ENCODE measurements at regions not wholly inside any gene's neighbourhood (a gene's known extent, or its start where the extent isn't known, plus 50 kb on each side); places are given as distances from the start of the nearest gene placed in this dataset.

DNA sequence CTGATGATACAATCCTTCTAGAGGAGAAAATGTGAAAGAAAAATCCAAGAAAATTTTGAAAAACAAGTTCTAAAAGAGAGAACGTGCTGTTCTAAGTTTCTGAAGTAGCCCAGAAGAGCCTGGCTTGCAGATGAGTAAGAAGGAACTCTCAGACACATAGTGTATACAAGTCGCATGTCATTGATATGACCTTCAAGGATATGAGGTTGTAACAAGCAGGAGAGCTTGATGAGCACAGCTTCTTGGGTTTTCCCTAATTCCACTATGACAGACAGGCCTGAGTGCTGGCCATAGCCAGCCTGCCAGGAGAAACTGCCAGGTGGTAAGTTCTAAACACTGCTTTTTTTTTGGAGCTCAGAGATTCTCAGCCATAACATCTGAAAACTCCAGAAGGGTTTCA lies 235.7 kb upstream of the SIX2 start:
- intact Hi-C loops (cut with DNase I) = no loop called here

DNA sequence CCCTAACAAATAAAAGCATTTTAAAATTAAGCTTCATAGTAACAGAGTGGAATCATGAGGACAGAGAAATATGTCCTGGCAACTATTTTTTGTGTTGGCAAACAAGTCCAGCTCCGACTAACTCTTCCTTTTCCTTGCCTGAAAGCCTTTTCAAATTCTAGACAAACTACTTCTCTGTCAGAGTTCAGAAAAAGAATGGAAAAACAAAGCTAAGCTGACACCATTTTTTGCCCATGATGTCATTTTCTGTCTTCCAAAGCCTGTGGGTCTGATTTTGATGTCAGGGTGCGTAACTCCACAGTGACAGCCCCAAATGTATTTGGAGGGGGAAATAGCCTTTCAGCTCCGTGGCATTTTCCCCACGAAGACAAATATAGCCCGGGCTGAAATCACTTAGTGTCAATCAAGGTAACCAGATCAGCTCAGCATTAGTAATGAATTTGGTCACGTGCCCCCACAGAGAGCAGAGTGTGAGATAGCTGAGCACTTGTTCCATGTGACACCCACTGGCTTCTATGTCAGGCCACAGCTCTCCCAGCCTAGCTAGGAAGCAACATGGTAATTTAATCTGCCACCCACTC lies 233.0 kb upstream of the SIX2 start:
- DNase-seq (no peak), ATAC-seq (peak; percentile 85 to 91)
- Histone ChIP-seq H3K27me3 (ENCODE audit: control insufficient read depth, insufficient read depth) (no peaks in the 10 kb centered on the region), H3K4me3 (ENCODE audit: low read length) (no peak overlapping the region), H3K27ac (ENCODE audit: low read length) (peak overlapping the region; percentile 29), H3K4me1 (ENCODE audit: control insufficient read depth, insufficient read depth, low read length) (peaks cover 3% of the 10 kb centered on the region), H3K9me3 (ENCODE audit: control insufficient read depth, low read length) (no peaks in the 10 kb centered on the region)
- 20% methylated on average over 6 of the region's 6 CpGs for WGBS
- intact Hi-C loops (cut with DNase I) = no loop called here

More for the DNA sequence above, 235.7 kb upstream of the SIX2 start:
- DNase-seq (no peak), ATAC-seq (no peak)
- H3K27ac ChIP-seq (ENCODE audit: low read length) = no peak overlapping the region
- H3K27me3 ChIP-seq (ENCODE audit: control insufficient read depth, insufficient read depth) = no peaks in the 10 kb centered on the region
- H3K4me1 ChIP-seq (ENCODE audit: control insufficient read depth, insufficient read depth, low read length) = no peaks in the 10 kb centered on the region
- no peak overlapping the region for H3K4me3 ChIP-seq (ENCODE audit: low read length)
- WGBS = 78% methylated on average over 2 of the region's 2 CpGs
- H3K9me3 ChIP-seq (ENCODE audit: control insufficient read depth, low read length) = no peaks in the 10 kb centered on the region

DNA sequence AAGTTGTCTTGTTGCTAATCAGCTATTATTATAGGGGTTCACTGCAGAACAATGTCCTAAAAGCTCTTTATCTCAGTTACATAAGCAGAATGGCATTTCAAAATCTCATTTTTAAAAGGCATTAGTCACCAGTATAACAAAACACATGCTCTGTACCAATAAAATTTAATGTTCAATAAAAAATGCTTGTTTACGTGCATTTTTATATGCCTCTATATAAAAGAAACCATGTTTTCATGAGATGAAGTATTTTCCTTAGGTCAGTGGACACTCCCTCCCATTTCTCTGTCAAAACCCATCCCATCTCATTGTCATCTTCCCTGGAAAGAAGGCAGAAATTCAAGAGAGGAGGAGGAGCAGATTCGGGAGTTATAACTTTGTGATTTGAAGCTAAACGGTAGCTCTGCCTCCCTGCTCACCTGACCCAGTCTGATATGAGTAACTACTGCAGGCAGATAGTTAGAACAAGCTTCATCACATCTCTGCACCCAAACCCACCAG lies 231.9 kb upstream of the SIX2 start:
- Histone ChIP-seq H3K27me3 (ENCODE audit: control insufficient read depth, insufficient read depth) (no peaks in the 10 kb centered on the region), H3K4me1 (ENCODE audit: control insufficient read depth, insufficient read depth, low read length) (peaks cover 3% of the 10 kb centered on the region), H3K4me3 (ENCODE audit: low read length) (no peak overlapping the region), H3K9me3 (ENCODE audit: control insufficient read depth, low read length) (no peaks in the 10 kb centered on the region), H3K27ac (ENCODE audit: low read length) (no peak overlapping the region)
- no peak for ATAC-seq
- 54% methylated on average over 3 of the region's 3 CpGs for WGBS
- intact Hi-C loops (cut with DNase I) = no loop called here
- no peak for DNase-seq

DNA sequence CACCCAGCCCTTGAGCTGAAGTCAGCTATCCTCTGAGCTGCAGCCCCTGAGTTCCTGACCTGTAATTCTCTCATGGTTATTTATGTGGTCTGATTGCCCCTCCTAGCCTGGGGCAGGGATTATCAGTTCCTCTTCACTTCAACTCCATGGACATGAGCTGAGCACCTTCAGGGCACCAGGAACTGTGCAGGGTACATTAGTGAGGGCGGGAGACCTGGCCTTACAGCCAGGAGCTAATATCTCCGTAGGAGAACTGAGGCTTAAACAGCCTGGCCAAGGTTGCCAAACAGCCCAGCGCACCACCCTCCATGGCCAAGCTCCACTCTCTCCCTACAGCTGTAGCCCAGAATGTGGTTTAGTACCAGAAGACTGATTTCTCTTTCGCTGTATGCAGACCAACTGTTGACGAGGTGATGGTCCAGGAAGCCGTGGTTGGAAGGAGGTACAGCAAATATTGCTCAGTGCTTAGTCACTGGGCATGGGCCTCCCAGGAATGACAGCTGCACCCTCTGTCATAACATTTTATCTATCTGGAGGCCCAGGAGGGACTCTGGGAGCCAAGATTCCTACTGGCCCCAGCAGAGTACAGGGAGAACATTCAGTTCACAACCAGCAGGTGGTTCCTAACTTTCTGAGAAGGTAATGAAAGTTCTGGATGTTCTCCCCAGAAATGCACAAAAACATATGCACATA lies 228.7 kb upstream of the SIX2 start:
- 69% methylated on average over 6 of the region's 6 CpGs for WGBS
- DNase-seq (peak in 2 of 3 donors; percentile 47 to 58), ATAC-seq (peak; percentile 57 to 81)
- no peak overlapping the region for H3K4me3 ChIP-seq (ENCODE audit: low read length)
- H3K9me3 ChIP-seq (ENCODE audit: control insufficient read depth, low read length) = no peaks in the 10 kb centered on the region
- intact Hi-C loops (cut with DNase I) = no loop called here
- peaks cover 3% of the 10 kb centered on the region for H3K4me1 ChIP-seq (ENCODE audit: control insufficient read depth, insufficient read depth, low read length)
- no peaks in the 10 kb centered on the region for H3K27me3 ChIP-seq (ENCODE audit: control insufficient read depth, insufficient read depth)
- H3K27ac ChIP-seq (ENCODE audit: low read length) = no peak overlapping the region

DNA sequence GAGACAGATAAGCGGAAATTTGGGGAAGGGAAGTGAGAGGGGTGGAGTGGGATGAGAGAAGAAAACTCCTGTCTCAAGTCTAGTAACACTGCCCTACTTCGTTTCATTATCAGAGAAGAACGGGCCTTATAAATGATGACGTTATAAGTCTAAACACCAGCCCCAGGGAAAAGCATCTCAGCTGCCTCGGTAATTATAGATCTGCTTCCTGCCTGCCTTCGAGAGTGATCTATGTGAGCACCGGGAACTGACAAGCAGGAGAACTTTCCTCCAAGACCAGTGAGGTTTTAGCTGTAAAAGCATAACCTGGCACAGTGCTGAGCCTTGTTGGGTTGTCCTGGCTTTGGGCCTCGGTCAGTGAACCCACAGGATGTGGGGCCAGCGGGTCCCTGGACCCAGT lies 227.9 kb upstream of the SIX2 start:
- WGBS = 39% methylated on average over 9 of the region's 9 CpGs
- Histone ChIP-seq H3K4me1 (ENCODE audit: control insufficient read depth, insufficient read depth, low read length) (peaks cover 3% of the 10 kb centered on the region), H3K4me3 (ENCODE audit: low read length) (no peak overlapping the region), H3K9me3 (ENCODE audit: control insufficient read depth, low read length) (no peaks in the 10 kb centered on the region), H3K27ac (ENCODE audit: low read length) (no peak overlapping the region), H3K27me3 (ENCODE audit: control insufficient read depth, insufficient read depth) (no peaks in the 10 kb centered on the region)
- peak; percentile 11 to 25 for ATAC-seq
- intact Hi-C loops (cut with DNase I) = no loop called here
- DNase-seq = no peak

DNA sequence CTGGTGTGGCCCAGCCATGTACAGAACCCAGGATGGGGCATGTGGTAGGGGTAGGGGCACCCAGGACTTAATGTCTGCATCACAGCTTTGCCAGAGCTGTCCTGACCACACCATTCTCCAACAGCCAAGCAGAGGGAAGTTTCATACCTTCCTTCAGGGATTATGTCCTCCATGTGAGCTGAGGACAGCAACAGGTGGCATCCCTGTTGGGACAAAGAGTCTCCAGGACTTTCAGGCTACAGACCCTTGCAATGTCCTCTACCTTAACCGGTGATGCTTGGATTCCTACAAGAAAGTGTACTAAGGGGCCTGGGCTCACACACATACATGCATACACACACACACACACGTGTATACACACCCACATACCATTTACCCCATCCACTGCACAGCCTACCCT lies 227.0 kb upstream of the SIX2 start:
- Histone ChIP-seq H3K27me3 (ENCODE audit: control insufficient read depth, insufficient read depth) (no peaks in the 10 kb centered on the region), H3K27ac (ENCODE audit: low read length) (no peak overlapping the region), H3K4me3 (ENCODE audit: low read length) (no peak overlapping the region), H3K9me3 (ENCODE audit: control insufficient read depth, low read length) (no peaks in the 10 kb centered on the region), H3K4me1 (ENCODE audit: control insufficient read depth, insufficient read depth, low read length) (peaks cover 3% of the 10 kb centered on the region)
- ATAC-seq (no peak), DNase-seq (no peak)
- WGBS = 71% methylated on average over 2 of the region's 2 CpGs
- intact Hi-C loops (cut with DNase I) = no loop called here

DNA sequence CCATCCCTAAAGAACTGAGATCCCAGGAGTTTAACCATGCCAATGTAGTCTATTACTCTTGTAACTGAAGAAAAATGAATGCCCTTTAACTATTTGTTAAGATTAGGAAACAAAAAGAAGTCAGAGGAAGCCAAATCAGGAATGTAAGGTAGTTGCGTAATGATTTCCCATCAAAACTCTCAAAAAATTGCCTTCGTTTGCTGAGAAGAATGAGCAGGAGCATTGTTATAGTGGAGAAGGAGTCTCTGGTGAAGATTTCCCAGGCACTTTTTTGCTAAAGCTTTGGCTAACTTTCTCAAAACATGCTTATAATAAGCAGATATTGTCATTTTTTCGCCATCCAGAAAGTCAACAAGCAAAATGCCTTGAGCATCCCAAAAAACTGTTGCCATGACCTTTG lies 224.0 kb upstream of the SIX2 start:
- intact Hi-C loops (cut with DNase I) = no loop called here
- Histone ChIP-seq H3K27me3 (ENCODE audit: control insufficient read depth, insufficient read depth) (no peaks in the 10 kb centered on the region), H3K9me3 (ENCODE audit: control insufficient read depth, low read length) (no peaks in the 10 kb centered on the region), H3K27ac (ENCODE audit: low read length) (no peak overlapping the region), H3K4me1 (ENCODE audit: control insufficient read depth, insufficient read depth, low read length) (peaks cover 3% of the 10 kb centered on the region), H3K4me3 (ENCODE audit: low read length) (no peak overlapping the region)
- DNase-seq = no peak
- WGBS = 84% methylated on average over 3 of the region's 3 CpGs
- no peak for ATAC-seq

DNA sequence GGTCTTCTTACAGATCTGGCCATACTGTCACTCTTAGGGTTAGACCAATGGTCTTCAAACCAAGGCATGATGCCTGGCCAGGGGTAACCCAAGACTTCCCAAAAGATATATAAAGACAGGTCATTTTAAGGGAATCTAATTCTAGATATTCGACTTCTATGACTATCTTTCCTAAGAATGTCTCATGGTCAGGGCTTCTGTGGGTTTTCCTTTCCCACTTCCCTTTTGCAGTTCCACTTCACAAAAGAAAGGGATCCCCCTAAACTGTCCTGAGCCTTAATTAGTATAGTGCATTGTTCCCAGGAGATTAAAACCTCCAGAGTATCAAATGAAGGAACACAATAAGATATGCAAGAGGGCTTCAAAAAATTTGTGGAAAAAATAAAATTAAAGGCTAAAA lies 223.6 kb upstream of the SIX2 start:
- Histone ChIP-seq H3K9me3 (ENCODE audit: control insufficient read depth, low read length) (no peaks in the 10 kb centered on the region), H3K27me3 (ENCODE audit: control insufficient read depth, insufficient read depth) (no peaks in the 10 kb centered on the region), H3K4me1 (ENCODE audit: control insufficient read depth, insufficient read depth, low read length) (peaks cover under 1% of the 10 kb centered on the region), H3K27ac (ENCODE audit: low read length) (no peak overlapping the region), H3K4me3 (ENCODE audit: low read length) (no peak overlapping the region)
- 79% methylated on average over 1 of the region's 1 CpG for WGBS
- intact Hi-C loops (cut with DNase I) = no loop called here
- ATAC-seq = no peak
- DNase-seq = no peak

DNA sequence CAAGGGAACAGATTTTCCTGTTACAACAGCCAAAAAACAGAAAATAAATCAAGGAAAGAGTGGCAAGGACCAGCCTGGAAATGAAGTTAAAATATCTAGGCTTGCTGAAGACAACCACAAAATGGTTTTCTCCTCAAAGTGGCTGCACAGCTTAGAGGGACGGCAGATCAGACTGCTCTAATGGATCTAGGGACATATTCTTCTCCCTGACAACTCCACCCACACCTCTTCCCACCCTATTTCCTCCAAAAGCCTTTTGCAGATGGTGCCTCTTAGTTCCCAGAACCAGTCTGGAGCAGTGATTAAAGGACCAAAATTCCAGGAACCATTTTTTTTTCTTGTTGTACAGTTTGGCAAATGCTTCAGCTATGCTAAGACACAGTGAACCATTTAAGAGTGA lies 220.2 kb upstream of the SIX2 start:
- DNase-seq (no peak), ATAC-seq (no peak)
- H3K9me3 ChIP-seq (ENCODE audit: control insufficient read depth, low read length) = no peaks in the 10 kb centered on the region
- WGBS = 55% methylated on average over 1 of the region's 1 CpG
- H3K27me3 ChIP-seq (ENCODE audit: control insufficient read depth, insufficient read depth) = no peaks in the 10 kb centered on the region
- intact Hi-C loops (cut with DNase I) = no loop called here
- no peak overlapping the region for H3K27ac ChIP-seq (ENCODE audit: low read length)
- no peak overlapping the region for H3K4me3 ChIP-seq (ENCODE audit: low read length)
- H3K4me1 ChIP-seq (ENCODE audit: control insufficient read depth, insufficient read depth, low read length) = no peaks in the 10 kb centered on the region

DNA sequence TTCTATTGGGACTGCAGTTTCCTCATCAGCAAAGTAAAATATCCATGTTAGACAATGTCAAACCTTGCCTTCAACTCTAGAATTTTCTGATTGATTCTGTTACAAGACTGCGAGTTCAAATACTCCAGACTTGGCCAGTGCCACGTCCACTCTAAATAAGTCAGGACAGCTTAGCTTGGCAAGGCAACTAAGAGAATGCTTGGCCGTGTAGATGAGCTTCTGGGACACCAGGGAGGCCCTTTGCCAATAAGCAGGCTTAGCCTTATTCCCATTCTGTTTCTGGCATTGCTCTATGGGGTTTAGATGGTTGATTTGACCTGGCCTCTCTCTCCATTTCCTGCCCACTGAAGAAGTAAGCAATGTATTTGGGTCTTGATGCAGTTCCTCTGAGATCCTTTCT lies 218.1 kb upstream of the SIX2 start:
- Histone ChIP-seq H3K4me1 (ENCODE audit: control insufficient read depth, insufficient read depth, low read length) (no peaks in the 10 kb centered on the region), H3K9me3 (ENCODE audit: control insufficient read depth, low read length) (no peaks in the 10 kb centered on the region), H3K4me3 (ENCODE audit: low read length) (no peak overlapping the region), H3K27ac (ENCODE audit: low read length) (no peak overlapping the region), H3K27me3 (ENCODE audit: control insufficient read depth, insufficient read depth) (no peaks in the 10 kb centered on the region)
- DNase-seq = no peak
- WGBS = 78% methylated on average over 3 of the region's 3 CpGs
- no peak for ATAC-seq
- intact Hi-C loops (cut with DNase I) = no loop called here

DNA sequence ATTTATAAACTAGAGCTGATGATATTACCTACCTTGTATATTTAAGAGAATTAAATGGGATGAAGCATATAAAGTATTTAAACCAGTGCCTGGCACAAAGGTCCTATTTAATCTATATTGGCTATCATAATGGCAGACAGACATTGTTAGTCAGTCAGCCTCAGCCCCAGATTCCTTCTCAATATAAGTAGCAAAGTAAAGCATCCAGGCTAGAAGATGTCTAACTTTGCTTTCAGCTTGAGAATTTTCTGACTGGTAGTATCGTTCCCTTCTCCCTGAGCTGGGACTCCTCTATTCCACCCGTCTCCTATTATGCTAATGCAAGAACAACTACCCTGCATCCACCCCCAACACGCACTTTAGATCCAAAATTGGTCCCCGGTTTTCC lies 215.7 kb upstream of the SIX2 start:
- ATAC-seq (no peak), DNase-seq (no peak)
- no peaks in the 10 kb centered on the region for H3K27me3 ChIP-seq (ENCODE audit: control insufficient read depth, insufficient read depth)
- 80% methylated on average over 4 of the region's 4 CpGs for WGBS
- H3K4me3 ChIP-seq (ENCODE audit: low read length) = no peak overlapping the region
- H3K9me3 ChIP-seq (ENCODE audit: control insufficient read depth, low read length) = no peaks in the 10 kb centered on the region
- intact Hi-C loops (cut with DNase I) = no loop called here
- no peak overlapping the region for H3K27ac ChIP-seq (ENCODE audit: low read length)
- no peaks in the 10 kb centered on the region for H3K4me1 ChIP-seq (ENCODE audit: control insufficient read depth, insufficient read depth, low read length)
